SK-N-SH treated with all-trans-retinoic acid at 6 μM for 48 hours (cell line): ENCODE measurements at regions not wholly inside any gene's neighbourhood (a gene's known extent, or its start where the extent isn't known, plus 50 kb on each side); places are given as distances from the start of the nearest gene placed in this dataset.

Source experiments
- BACH2 ChIP-seq: fragments of 250-450 bp; sonication (Bioruptor Pico); IDR thresholded peaks from 2 replicates; pipeline ENCODE4 v1.9.0; 2021; ENCODE audit warnings: mild to moderate bottlenecking, borderline replicate concordance
- CREB5 ChIP-seq: fragments of 250-450 bp; sonication (Bioruptor Pico); IDR thresholded peaks from 2 replicates; pipeline ENCODE4 v1.5.1; 2020; ENCODE audit warnings: low read depth, mild to moderate bottlenecking, moderate library complexity
- ESRRG ChIP-seq: fragments of 250-450 bp; sonication (Bioruptor Pico); IDR thresholded peaks from 2 replicates; pipeline ENCODE4 v1.6.1; 2021; ENCODE audit warnings: mild to moderate bottlenecking
- OSR1 ChIP-seq: fragments of 250-450 bp; sonication (Bioruptor Pico); IDR thresholded peaks from 2 replicates; pipeline ENCODE4 v1.8.0; 2022; ENCODE audit warnings: moderate library complexity, mild to moderate bottlenecking, inconsistent platforms
- PATZ1 ChIP-seq: fragments of 250-450 bp; sonication (Bioruptor Pico); IDR thresholded peaks from 2 replicates; pipeline ENCODE4 v1.8.0; 2020; ENCODE audit warnings: mild to moderate bottlenecking, moderate library complexity, borderline replicate concordance
- RARB ChIP-seq: fragments of 250-450 bp; sonication (Bioruptor Pico); IDR thresholded peaks from 2 replicates; pipeline ENCODE4 v1.8.0; 2021; ENCODE audit warnings: mild to moderate bottlenecking, moderate library complexity
- TOX ChIP-seq: fragments of 250-450 bp; sonication (Bioruptor Pico); IDR thresholded peaks from 2 replicates; pipeline ENCODE4 v1.8.0; 2021; ENCODE audit warnings: mild to moderate bottlenecking, moderate library complexity, borderline replicate concordance
- ZC3H10 ChIP-seq: fragments of 250-450 bp; sonication (Bioruptor Pico); IDR thresholded peaks from 2 replicates; pipeline ENCODE4 v1.5.1; 2021; ENCODE audit warnings: mild to moderate bottlenecking, moderate library complexity
- ZFP3 ChIP-seq: fragments of 250-450 bp; sonication (Bioruptor Pico); IDR thresholded peaks from 2 replicates; pipeline ENCODE4 v1.5.0; 2020; ENCODE audit warnings: mild to moderate bottlenecking, moderate library complexity
- ZFP30 ChIP-seq: fragments of 450-650 bp; formaldehyde crosslinking; IDR thresholded peaks from 2 replicates; pipeline ENCODE4 v1.5.0; 2022; ENCODE audit warnings: mild to moderate bottlenecking, moderate library complexity
- ZNF565 ChIP-seq: fragments of 450-650 bp; formaldehyde crosslinking; conservative IDR thresholded peaks from 2 replicates; pipeline ENCODE4 v1.5.0; 2020; ENCODE audit warnings: low read depth, mild to moderate bottlenecking, moderate library complexity
- ZNF8 ChIP-seq: fragments of 450-650 bp; formaldehyde crosslinking; IDR thresholded peaks from 2 replicates; pipeline ENCODE4 v1.5.0; 2020; ENCODE audit warnings: mild to moderate bottlenecking, moderate library complexity
- TF ChIP-seq, protein P1 (sequence below): fragments of 250-450 bp; sonication (Bioruptor Pico); IDR thresholded peaks from 2 replicates; pipeline ENCODE4 v1.5.0; 2020; ENCODE audit warnings: mild to moderate bottlenecking, moderate library complexity
- TF ChIP-seq, protein P2 (sequence below): fragments of 250-450 bp; sonication (Bioruptor Pico); IDR thresholded peaks from 2 replicates; pipeline ENCODE4 v1.8.0; 2021; ENCODE audit warnings: low read depth, mild to moderate bottlenecking, moderate library complexity, borderline replicate concordance

- no peak for TF ChIP-seq ZFP3 (CRISPR knock-in tag)
- TF ChIP-seq ESRRG, result no peak
- no peak for TF ChIP-seq BACH2 (CRISPR knock-in tag)
- TF ChIP-seq PATZ1 (CRISPR knock-in tag), result no peak
- no peak for TF ChIP-seq CREB5 (CRISPR knock-in tag)
- no peak for TF ChIP-seq OSR1 (CRISPR knock-in tag)
- no peak for TF ChIP-seq ZC3H10
- no peak for TF ChIP-seq RARB (CRISPR knock-in tag)
- TF ChIP-seq, protein P1, sequence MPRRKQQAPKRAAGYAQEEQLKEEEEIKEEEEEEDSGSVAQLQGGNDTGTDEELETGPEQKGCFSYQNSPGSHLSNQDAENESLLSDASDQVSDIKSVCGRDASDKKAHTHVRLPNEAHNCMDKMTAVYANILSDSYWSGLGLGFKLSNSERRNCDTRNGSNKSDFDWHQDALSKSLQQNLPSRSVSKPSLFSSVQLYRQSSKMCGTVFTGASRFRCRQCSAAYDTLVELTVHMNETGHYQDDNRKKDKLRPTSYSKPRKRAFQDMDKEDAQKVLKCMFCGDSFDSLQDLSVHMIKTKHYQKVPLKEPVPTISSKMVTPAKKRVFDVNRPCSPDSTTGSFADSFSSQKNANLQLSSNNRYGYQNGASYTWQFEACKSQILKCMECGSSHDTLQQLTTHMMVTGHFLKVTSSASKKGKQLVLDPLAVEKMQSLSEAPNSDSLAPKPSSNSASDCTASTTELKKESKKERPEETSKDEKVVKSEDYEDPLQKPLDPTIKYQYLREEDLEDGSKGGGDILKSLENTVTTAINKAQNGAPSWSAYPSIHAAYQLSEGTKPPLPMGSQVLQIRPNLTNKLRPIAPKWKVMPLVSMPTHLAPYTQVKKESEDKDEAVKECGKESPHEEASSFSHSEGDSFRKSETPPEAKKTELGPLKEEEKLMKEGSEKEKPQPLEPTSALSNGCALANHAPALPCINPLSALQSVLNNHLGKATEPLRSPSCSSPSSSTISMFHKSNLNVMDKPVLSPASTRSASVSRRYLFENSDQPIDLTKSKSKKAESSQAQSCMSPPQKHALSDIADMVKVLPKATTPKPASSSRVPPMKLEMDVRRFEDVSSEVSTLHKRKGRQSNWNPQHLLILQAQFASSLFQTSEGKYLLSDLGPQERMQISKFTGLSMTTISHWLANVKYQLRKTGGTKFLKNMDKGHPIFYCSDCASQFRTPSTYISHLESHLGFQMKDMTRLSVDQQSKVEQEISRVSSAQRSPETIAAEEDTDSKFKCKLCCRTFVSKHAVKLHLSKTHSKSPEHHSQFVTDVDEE (CRISPR knock-in tag), result no peak
- TF ChIP-seq, protein P2, sequence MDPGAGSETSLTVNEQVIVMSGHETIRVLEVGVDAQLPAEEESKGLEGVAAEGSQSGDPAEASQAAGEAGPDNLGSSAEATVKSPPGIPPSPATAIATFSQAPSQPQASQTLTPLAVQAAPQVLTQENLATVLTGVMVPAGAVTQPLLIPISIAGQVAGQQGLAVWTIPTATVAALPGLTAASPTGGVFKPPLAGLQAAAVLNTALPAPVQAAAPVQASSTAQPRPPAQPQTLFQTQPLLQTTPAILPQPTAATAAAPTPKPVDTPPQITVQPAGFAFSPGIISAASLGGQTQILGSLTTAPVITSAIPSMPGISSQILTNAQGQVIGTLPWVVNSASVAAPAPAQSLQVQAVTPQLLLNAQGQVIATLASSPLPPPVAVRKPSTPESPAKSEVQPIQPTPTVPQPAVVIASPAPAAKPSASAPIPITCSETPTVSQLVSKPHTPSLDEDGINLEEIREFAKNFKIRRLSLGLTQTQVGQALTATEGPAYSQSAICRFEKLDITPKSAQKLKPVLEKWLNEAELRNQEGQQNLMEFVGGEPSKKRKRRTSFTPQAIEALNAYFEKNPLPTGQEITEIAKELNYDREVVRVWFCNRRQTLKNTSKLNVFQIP (CRISPR knock-in tag), result no peak
- no peak for TF ChIP-seq ZFP30
- TF ChIP-seq ZNF565 (CRISPR knock-in tag), result no peak
- no peak for TF ChIP-seq TOX (CRISPR knock-in tag)
- TF ChIP-seq ZNF8 (CRISPR knock-in tag), result no peak
Observed at GRCh38 chr16:22633799-22634198, 123.1 kb downstream of the NPIPB5 start.
